RWPE2 (cell line): ENCODE measurements at regions not wholly inside any gene's neighbourhood (a gene's known extent, or its start where the extent isn't known, plus 50 kb on each side); places are given as distances from the start of the nearest gene placed in this dataset.

Experiments used
- ATAC-seq: fragments of 200-7000 bp; cut with Tn5 transposase; 3 replicates; pipeline ENCODE4 v1.9.1; 2021; ENCODE audit warnings: low read depth
- DNase-seq: peaks from one replicate; pipeline ENCODE4 v3.0.0-alpha.2; 2020; ENCODE audit warnings: low spot score
- H3K27ac ChIP-seq: fragments of 450-650 bp; 2 replicates; pipeline ENCODE4 v1.5.1; 2017; ENCODE audit warnings: mild to moderate bottlenecking; ENCODE audit not compliant: poor library complexity, severe bottlenecking
- H3K27me3 ChIP-seq: fragments of 250-450 bp; sonication (Bioruptor Pico); 2 replicates; pipeline ENCODE4 v1.5.1; 2021; ENCODE audit warnings: mild to moderate bottlenecking, moderate library complexity; ENCODE audit not compliant: insufficient read depth, poor library complexity, severe bottlenecking
- H3K36me3 ChIP-seq: fragments of 250-450 bp; sonication (Bioruptor Pico); 2 replicates; pipeline ENCODE4 v1.5.1; 2020; ENCODE audit warnings: low read depth, mild to moderate bottlenecking, moderate library complexity
- H3K4me1 ChIP-seq: fragments of 250-450 bp; sonication (Bioruptor Pico); 2 replicates; pipeline ENCODE4 v1.5.1; 2021; ENCODE audit warnings: mild to moderate bottlenecking, moderate library complexity; ENCODE audit not compliant: insufficient read depth, poor library complexity, severe bottlenecking
- H3K4me3 ChIP-seq: fragments of 250-450 bp; sonication (Bioruptor Pico); 2 replicates; pipeline ENCODE4 v1.5.1; 2021; ENCODE audit warnings: mild to moderate bottlenecking, moderate library complexity; ENCODE audit not compliant: severe bottlenecking
- H3K9me3 ChIP-seq: fragments of 250-450 bp; sonication (Bioruptor Pico); 2 replicates; pipeline ENCODE4 v1.5.1; 2021; ENCODE audit warnings: mild to moderate bottlenecking, moderate library complexity; ENCODE audit not compliant: severe bottlenecking
- TF ChIP-seq, protein P1 (sequence below): fragments of 450-650 bp; IDR thresholded peaks from one replicate; pipeline ENCODE4 v1.5.1; 2017; ENCODE audit warnings: mild to moderate bottlenecking, moderate library complexity; ENCODE audit not compliant: poor library complexity, severe bottlenecking

- TF ChIP-seq, protein P1, sequence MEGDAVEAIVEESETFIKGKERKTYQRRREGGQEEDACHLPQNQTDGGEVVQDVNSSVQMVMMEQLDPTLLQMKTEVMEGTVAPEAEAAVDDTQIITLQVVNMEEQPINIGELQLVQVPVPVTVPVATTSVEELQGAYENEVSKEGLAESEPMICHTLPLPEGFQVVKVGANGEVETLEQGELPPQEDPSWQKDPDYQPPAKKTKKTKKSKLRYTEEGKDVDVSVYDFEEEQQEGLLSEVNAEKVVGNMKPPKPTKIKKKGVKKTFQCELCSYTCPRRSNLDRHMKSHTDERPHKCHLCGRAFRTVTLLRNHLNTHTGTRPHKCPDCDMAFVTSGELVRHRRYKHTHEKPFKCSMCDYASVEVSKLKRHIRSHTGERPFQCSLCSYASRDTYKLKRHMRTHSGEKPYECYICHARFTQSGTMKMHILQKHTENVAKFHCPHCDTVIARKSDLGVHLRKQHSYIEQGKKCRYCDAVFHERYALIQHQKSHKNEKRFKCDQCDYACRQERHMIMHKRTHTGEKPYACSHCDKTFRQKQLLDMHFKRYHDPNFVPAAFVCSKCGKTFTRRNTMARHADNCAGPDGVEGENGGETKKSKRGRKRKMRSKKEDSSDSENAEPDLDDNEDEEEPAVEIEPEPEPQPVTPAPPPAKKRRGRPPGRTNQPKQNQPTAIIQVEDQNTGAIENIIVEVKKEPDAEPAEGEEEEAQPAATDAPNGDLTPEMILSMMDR, result no peak
- Histone ChIP-seq H3K9me3 (no peaks in the 10 kb centered on the region), H3K4me1 (no peaks in the 10 kb centered on the region), H3K36me3 (no peaks in the 10 kb centered on the region), H3K4me3 (no peak overlapping the region), H3K27ac (no peak overlapping the region), H3K27me3 (no peaks in the 10 kb centered on the region)
- DNase-seq (no peak), ATAC-seq (no peak)
Measured at GRCh38 chr9:78396087-78396486, 99.2 kb downstream of the PSAT1 start.

DNA sequence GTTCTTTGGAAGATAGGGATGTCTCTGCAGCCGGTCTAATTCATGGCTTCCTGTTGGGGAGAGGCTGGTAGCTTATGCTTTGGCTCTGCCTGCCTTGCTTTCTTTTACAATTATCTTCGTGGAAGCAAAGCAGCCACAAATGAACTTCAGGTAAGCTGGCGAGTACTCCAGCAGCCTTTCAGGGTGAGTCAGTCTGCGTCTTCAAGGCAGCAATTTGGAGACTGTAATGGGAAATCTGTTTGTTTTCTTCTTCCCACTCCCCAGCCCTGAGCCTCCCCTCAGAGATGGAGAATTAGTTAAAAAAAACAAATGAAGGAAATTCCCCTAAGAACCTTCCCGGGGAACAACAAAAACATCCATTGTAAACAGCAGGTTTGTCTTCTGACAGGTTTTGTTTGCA is 100.1 kb downstream of the PSAT1 start:
- no peak for ATAC-seq
- Histone ChIP-seq H3K27ac (no peak overlapping the region), H3K4me1 (no peaks in the 10 kb centered on the region), H3K4me3 (no peak overlapping the region), H3K27me3 (no peaks in the 10 kb centered on the region), H3K9me3 (no peaks in the 10 kb centered on the region), H3K36me3 (no peaks in the 10 kb centered on the region)
- TF ChIP-seq, protein P1, result no peak
- DNase-seq, result no peak

DNA sequence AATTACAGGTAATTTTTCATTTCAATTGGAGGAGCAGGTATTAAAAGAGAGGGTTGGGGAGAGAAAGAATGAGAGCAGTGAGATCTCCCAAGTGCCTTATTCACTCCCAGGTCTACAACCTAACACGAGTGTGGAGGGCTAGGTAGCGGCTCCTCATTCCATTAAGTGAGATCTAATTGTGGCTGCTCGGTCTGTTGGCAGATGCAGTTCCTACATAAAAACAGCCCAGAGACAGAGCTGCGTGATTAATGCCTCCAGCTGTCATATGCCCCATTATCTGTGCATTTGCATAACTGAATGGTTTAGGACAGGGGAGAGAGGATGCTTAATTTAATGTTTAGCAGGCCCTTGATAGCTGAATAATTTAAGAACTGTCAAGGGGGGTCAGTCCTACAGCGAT is 100.5 kb downstream of the PSAT1 start:
- Histone ChIP-seq H3K27ac (no peak overlapping the region), H3K36me3 (no peaks in the 10 kb centered on the region), H3K4me3 (no peak overlapping the region), H3K9me3 (no peaks in the 10 kb centered on the region), H3K27me3 (no peaks in the 10 kb centered on the region), H3K4me1 (no peaks in the 10 kb centered on the region)
- no peak for DNase-seq
- no peak for ATAC-seq
- TF ChIP-seq, protein P1, result no peak

DNA sequence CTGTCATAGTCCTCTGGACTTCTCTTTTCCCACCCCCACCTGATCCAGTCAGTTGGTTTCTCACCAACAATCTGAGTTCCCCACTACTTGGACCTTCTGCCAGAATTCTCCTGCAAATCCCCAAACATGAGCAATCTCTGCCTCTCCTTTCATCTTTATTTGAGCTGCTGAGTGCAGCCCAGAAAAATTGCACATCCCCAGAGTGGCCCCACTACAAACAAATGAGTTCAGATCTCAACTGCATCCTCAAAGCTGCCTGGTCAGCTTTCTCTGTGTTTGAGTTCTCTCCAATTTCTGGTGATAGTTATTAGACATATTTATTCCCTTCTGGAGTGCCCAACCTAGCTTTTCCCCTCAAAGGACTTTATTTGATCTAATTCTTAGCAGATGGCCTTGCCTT is 102.2 kb downstream of the PSAT1 start:
- no peaks in the 10 kb centered on the region for H3K4me1 ChIP-seq
- H3K27me3 ChIP-seq, result no peaks in the 10 kb centered on the region
- no peaks in the 10 kb centered on the region for H3K36me3 ChIP-seq
- H3K27ac ChIP-seq, result no peak overlapping the region
- DNase-seq (no peak), ATAC-seq (no peak)
- no peak overlapping the region for H3K4me3 ChIP-seq
- TF ChIP-seq, protein P1, result no peak
- H3K9me3 ChIP-seq, result no peaks in the 10 kb centered on the region

DNA sequence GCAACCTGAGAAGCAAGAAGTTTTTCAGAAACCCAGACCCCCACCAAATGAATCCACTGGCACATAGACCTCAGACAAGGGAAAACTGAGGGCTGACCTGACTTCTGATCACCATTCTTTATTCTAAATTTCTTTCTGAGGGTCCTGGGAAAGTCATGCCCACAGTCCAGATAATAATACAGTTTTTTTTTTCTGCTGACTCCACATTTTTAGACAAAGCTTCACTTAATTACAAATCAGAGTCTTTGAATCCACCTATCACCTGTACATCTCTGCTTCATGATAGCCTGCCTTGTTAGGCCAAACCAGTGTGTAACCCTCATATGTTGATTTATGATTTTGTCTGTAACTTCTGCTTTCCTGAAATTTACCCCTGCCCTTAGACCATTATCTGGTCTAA is 103.6 kb downstream of the PSAT1 start:
- DNase-seq, result no peak
- TF ChIP-seq, protein P1, result no peak
- ATAC-seq, result no peak
- Histone ChIP-seq H3K9me3 (no peaks in the 10 kb centered on the region), H3K36me3 (no peaks in the 10 kb centered on the region), H3K4me1 (no peaks in the 10 kb centered on the region), H3K4me3 (no peak overlapping the region), H3K27ac (no peak overlapping the region), H3K27me3 (no peaks in the 10 kb centered on the region)
